Activated CD8-positive, alpha-beta T cell treated with anti-CD3 and anti-CD28 coated beads, Interleukin-2, amount 10 ng/mL, durations not matched to agents 7 days and 5 days (primary cell): ENCODE measurements at regions not wholly inside any gene's neighbourhood (a gene's known extent, or its start where the extent isn't known, plus 50 kb on each side); places are given as distances from the start of the nearest gene placed in this dataset.
A peak's percentile ranks its signal among the peaks of the same experiment; 100 is the strongest.

Experiments
- ATAC-seq: fragments of 150-1000 bp; cut with Tn5 transposase; one replicate; pipeline ENCODE4 v1.10.0; 2021; ENCODE audit warnings: moderate library complexity
- CTCF ChIA-PET: fragments of 350-600 bp; sonication (Branson Sonifier 250); formaldehyde crosslinking; loops from one replicate; lab custom pipeline; 2021; ENCODE audit warnings: antibody characterized with exemption; lab: Charles Lee
- POLR2A ChIA-PET: fragments of 350-600 bp; sonication (Branson Sonifier 250); formaldehyde crosslinking; loops from one replicate; lab custom pipeline; 2021; ENCODE audit warnings: antibody characterized with exemption; lab: Charles Lee
- DNase-seq: peaks from one replicate; pipeline ENCODE4 v3.0.0-alpha.2; 2020
- H3K27ac Mint-ChIP-seq: one replicate; pipeline ENCODE4 v1.8.0; 2021; ENCODE audit warnings: mild to moderate bottlenecking, mixed read lengths
- H3K27me3 Mint-ChIP-seq: one replicate; pipeline ENCODE4 v1.8.0; 2021; ENCODE audit warnings: low read depth, mixed read lengths
- H3K36me3 Mint-ChIP-seq: one replicate; pipeline ENCODE4 v1.8.0; 2021; ENCODE audit warnings: low read depth, mixed read lengths
- H3K4me1 Mint-ChIP-seq: one replicate; pipeline ENCODE4 v1.8.0; 2021; ENCODE audit warnings: low read depth, mixed read lengths
- H3K4me3 Mint-ChIP-seq: one replicate; pipeline ENCODE4 v1.8.0; 2021; ENCODE audit warnings: mild to moderate bottlenecking, mixed read lengths
- H3K9me3 Mint-ChIP-seq: one replicate; pipeline ENCODE4 v1.8.0; 2022; ENCODE audit warnings: mixed read lengths; ENCODE audit not compliant: insufficient read depth

DNA sequence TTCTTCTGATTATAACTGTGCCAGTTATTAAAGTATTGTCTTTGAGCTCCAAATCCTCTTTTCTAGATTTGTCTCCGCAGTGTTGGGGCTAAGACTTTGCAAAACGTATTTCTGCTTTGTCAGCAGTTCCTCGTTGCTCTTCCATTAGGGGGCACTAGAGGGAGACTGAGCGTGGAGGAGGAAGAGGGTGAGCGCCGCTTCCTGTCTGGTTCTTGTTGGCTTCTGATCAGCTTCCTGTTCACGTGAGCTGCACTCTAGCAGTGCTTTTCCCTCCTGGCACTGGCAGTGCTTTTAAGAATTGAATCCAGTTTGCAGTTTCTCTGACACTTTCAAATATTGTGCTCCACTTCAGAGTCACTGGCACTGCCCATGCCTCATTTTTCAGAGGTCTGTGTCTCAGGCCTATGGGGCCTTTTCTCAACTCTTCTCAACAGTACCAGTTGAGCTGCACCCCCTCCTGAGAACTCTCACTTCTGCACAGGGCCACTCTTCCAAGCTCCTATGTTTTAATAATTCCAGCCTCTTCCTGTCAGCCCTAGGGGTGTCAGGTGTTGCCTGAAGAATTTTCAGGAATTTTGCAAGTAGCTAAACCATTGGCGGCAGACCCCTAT lies 54.4 kb upstream of the LCORL start:
- POLR2A ChIA-PET = interaction anchor here (1.3 kb wide), 1 partner anchor 18 kb away, joined by 4 read pairs; no protein-coding TSS in a partner anchor
- no peaks in the 10 kb centered on the region for H3K36me3 Mint-ChIP-seq
- CTCF ChIA-PET = interaction anchor here (1.0 to 1.5 kb wide), 2 partner anchors 9 to 526 kb away, joined by 3 read pairs; no protein-coding TSS in a partner anchor
- DNase-seq (peak; percentile 64), ATAC-seq (peak; percentile 65)
- peaks cover 18% of the 10 kb centered on the region for H3K27me3 Mint-ChIP-seq
- H3K27ac Mint-ChIP-seq = no peak overlapping the region
- H3K9me3 Mint-ChIP-seq = peaks cover 13% of the 10 kb centered on the region
- peaks cover 7% of the 10 kb centered on the region for H3K4me1 Mint-ChIP-seq
- H3K4me3 Mint-ChIP-seq = no peak overlapping the region

DNA sequence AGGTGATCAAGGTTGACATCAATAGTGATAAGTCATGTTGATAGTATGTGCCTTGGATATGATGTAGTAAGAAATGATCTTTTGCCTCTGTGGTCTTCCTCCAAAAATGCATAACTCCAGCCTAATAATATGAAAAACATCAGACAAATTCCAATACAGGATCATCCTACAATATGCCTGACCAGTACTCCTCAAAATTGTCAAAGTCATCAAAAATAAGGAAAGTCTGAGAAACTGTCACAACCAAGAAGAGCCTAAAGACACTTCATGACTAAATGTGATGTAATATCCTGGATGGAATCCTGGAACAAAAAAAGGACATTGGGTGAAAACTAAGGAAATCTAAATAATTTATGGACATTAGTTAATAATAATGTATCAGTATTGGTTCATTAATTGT lies 50.3 kb upstream of the LCORL start:
- no peaks in the 10 kb centered on the region for H3K36me3 Mint-ChIP-seq
- peaks cover 7% of the 10 kb centered on the region for H3K4me1 Mint-ChIP-seq
- CTCF ChIA-PET = no interaction called here
- no peak for DNase-seq
- H3K4me3 Mint-ChIP-seq = no peak overlapping the region
- ATAC-seq = no peak
- H3K27ac Mint-ChIP-seq = no peak overlapping the region
- H3K27me3 Mint-ChIP-seq = peaks cover 39% of the 10 kb centered on the region
- peaks cover 13% of the 10 kb centered on the region for H3K9me3 Mint-ChIP-seq
- POLR2A ChIA-PET = no interaction called here
